Ovary (tissue), 3 donors: ENCODE measurements at regions not wholly inside any gene's neighbourhood (a gene's known extent, or its start where the extent isn't known, plus 50 kb on each side); places are given as distances from the start of the nearest gene placed in this dataset.

Source experiments
- CTCF ChIP-seq, 3 donors: fragments of 450-650 bp in 2 of 3; fragments of 200-600 bp in 1 of 3; IDR thresholded peaks; one replicate each; pipeline versions ENCODE4 v1.5.1 to v1.8.0; 2016 to 2022; ENCODE audit warnings: antibody characterized with exemption in 3 of 3, mild to moderate bottlenecking in 1 of 3
- POLR2A ChIP-seq: fragments of 450-650 bp; IDR thresholded peaks from one replicate; pipeline ENCODE4 v1.6.1; 2017; ENCODE audit warnings: antibody characterized with exemption, mild to moderate bottlenecking, moderate library complexity
- donor health status: DM: no; HTN: no; CAD: no.

DNA sequence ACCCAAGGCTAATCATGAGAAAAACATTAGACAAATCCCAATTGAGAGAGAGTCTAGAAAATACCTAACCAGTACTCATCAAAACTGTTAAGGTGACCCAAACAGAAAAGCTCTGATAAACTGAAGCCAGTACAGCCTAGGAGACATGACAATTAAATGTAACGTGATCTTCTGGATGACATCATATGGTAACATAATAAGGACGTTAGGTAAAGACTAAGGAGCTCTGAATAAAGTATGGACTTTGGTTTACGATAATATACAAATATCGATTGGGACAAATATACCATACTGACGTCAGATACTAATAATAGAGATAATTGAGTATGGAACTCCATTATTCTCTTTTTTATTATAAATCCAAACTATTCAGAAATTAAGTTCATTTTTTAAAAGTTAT is 561.1 kb upstream of the STEAP1 start:
- TF ChIP-seq CTCF (IDR thresholded peaks at IDR 0.05): no peak
- TF ChIP-seq POLR2A: no peak
